ENCODE measurements at regions not wholly inside any gene's neighbourhood (a gene's known extent, or its start where the extent isn't known, plus 50 kb on each side); places are given as distances from the start of the nearest gene placed in this dataset.

DNA sequence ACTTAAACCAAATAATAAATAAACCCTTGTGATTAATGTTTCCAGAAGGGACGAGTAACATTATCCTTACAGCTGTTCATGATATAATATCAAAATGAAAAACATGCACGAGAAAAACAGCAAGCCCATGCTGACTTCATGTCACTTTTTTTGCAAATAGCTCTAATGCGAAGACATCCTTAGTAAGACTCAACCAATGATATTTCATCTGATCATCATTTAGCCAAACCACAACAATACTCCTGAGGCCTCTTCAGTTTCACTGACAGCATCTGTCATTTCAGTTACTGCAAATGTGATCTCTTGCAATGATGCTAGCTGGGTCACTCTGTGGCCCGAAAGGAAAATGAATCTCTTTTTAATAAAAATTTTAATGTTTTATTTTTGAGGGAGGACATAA, 74.0 kb downstream of the POLR2M start:
- Histone ChIP-seq H3K27me3 (replicated peaks; ENCODE audit: control insufficient read depth, insufficient read depth, low read length) (no peaks in the 10 kb centered on the region), H3K9me3 (no peaks in the 10 kb centered on the region), H3K4me3 (ENCODE audit: low read depth, low read length) (no peak overlapping the region), H3K36me3 (ENCODE audit: control insufficient read depth, insufficient read depth, low read length) (no peaks in the 10 kb centered on the region), H3K4me1 (no peaks in the 10 kb centered on the region)
- intact Hi-C loops (cut with micrococcal nuclease; ENCODE audit: unreplicated experiment), result no loop called here
- no peaks in the 10 kb centered on the region for H3K9me3 Mint-ChIP-seq (ENCODE audit: unreplicated experiment)
- no peak overlapping the region for H3K27ac Mint-ChIP-seq (ENCODE audit: unreplicated experiment)
- peaks cover 5% of the 10 kb centered on the region for H3K27me3 Mint-ChIP-seq (ENCODE audit: insufficient read depth, unreplicated experiment)
- POLR2A ChIA-PET, result no interaction called here
- no TSS peak for BruUV-seq (replicated peaks)
- no peaks in the 10 kb centered on the region for H3K36me3 Mint-ChIP-seq (ENCODE audit: insufficient read depth, unreplicated experiment)
- no peak for DNase-seq
- no peaks in the 10 kb centered on the region for H3K4me1 Mint-ChIP-seq (ENCODE audit: low read depth, unreplicated experiment)
- TF ChIP-seq, protein P1, sequence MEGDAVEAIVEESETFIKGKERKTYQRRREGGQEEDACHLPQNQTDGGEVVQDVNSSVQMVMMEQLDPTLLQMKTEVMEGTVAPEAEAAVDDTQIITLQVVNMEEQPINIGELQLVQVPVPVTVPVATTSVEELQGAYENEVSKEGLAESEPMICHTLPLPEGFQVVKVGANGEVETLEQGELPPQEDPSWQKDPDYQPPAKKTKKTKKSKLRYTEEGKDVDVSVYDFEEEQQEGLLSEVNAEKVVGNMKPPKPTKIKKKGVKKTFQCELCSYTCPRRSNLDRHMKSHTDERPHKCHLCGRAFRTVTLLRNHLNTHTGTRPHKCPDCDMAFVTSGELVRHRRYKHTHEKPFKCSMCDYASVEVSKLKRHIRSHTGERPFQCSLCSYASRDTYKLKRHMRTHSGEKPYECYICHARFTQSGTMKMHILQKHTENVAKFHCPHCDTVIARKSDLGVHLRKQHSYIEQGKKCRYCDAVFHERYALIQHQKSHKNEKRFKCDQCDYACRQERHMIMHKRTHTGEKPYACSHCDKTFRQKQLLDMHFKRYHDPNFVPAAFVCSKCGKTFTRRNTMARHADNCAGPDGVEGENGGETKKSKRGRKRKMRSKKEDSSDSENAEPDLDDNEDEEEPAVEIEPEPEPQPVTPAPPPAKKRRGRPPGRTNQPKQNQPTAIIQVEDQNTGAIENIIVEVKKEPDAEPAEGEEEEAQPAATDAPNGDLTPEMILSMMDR (IDR thresholded peaks at IDR 0.05; ENCODE audit: insufficient read depth in 1 of 2, low read depth in 1 of 2, low read length in 1 of 2, severe bottlenecking in 1 of 2, unreplicated experiment in 1 of 2), result no peak
- H3K4me3 Mint-ChIP-seq (ENCODE audit: unreplicated experiment), result no peak overlapping the region
- CTCF ChIA-PET, result no interaction called here

DNA sequence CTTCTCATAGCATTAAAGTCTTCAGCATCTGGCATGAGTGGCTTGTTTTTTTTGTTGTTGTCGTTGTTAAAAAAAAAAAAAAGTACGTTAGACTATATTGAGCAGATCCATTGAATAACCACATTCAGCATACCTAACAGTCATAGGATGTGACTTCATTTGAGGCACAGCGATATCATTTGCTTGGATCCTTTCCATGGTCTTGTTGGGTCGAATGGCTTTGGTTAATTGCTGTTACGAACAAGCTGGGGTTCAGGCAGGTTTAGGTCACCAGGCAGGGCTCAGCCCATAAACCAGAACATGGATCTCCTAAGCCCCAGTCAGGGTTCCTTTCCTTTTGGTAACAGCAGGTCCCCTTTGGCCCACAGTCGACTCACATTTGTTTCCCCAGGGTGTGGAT, 76.2 kb downstream of the POLR2M start:
- Histone ChIP-seq H3K36me3 (ENCODE audit: control insufficient read depth, insufficient read depth, low read length) (no peaks in the 10 kb centered on the region), H3K9me3 (no peaks in the 10 kb centered on the region), H3K4me3 (ENCODE audit: low read depth, low read length) (no peak overlapping the region), H3K4me1 (no peaks in the 10 kb centered on the region), H3K27me3 (replicated peaks; ENCODE audit: control insufficient read depth, insufficient read depth, low read length) (no peaks in the 10 kb centered on the region)
- BruUV-seq (replicated peaks), result no TSS peak
- Mint-ChIP-seq H3K36me3 (ENCODE audit: insufficient read depth, unreplicated experiment) (no peaks in the 10 kb centered on the region), H3K27me3 (ENCODE audit: insufficient read depth, unreplicated experiment) (peaks cover 8% of the 10 kb centered on the region), H3K4me1 (ENCODE audit: low read depth, unreplicated experiment) (no peaks in the 10 kb centered on the region), H3K27ac (ENCODE audit: unreplicated experiment) (no peak overlapping the region), H3K9me3 (ENCODE audit: unreplicated experiment) (no peaks in the 10 kb centered on the region), H3K4me3 (ENCODE audit: unreplicated experiment) (no peak overlapping the region)
- no peak for DNase-seq
- intact Hi-C loops (cut with micrococcal nuclease; ENCODE audit: unreplicated experiment), result no loop called here
- POLR2A ChIA-PET, result no interaction called here
- CTCF ChIA-PET, result interaction anchor here (0.6 kb wide), 1 partner anchor 128 kb away, joined by 3 read pairs; no protein-coding TSS in a partner anchor
- TF ChIP-seq, protein P1 (IDR thresholded peaks at IDR 0.05; ENCODE audit: insufficient read depth in 1 of 2, low read depth in 1 of 2, low read length in 1 of 2, severe bottlenecking in 1 of 2, unreplicated experiment in 1 of 2), result no peak

DNA sequence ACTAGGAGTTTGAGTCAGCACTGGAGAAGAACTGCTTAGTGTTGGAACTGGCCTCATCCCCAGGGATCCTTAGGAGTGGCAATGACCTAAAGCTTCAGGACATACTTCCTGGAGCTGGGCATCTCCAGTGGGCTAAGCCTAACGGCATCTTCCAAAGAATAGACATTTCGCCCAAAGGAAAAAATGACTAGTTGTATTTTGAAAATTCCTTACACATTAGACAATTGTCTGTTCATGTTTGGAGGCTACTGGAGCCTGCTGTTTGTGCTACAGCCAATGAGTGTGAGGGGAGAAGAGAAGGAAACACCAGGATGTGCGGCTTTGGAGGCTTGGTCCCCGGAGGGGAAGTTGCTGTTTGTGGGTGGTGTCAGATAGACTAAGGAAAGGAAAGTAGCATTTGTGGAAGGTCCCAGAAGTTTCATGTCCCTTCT, 77.6 kb downstream of the POLR2M start:
- Mint-ChIP-seq H3K9me3 (ENCODE audit: unreplicated experiment) (no peaks in the 10 kb centered on the region), H3K36me3 (ENCODE audit: insufficient read depth, unreplicated experiment) (no peaks in the 10 kb centered on the region), H3K4me3 (ENCODE audit: unreplicated experiment) (no peak overlapping the region), H3K27ac (ENCODE audit: unreplicated experiment) (no peak overlapping the region), H3K27me3 (ENCODE audit: insufficient read depth, unreplicated experiment) (peaks cover 10% of the 10 kb centered on the region), H3K4me1 (ENCODE audit: low read depth, unreplicated experiment) (peaks cover 5% of the 10 kb centered on the region)
- Histone ChIP-seq H3K36me3 (ENCODE audit: control insufficient read depth, insufficient read depth, low read length) (no peaks in the 10 kb centered on the region), H3K4me1 (no peaks in the 10 kb centered on the region), H3K27me3 (replicated peaks; ENCODE audit: control insufficient read depth, insufficient read depth, low read length) (no peaks in the 10 kb centered on the region; the same call in 1 of the 2 replicates), H3K4me3 (ENCODE audit: low read depth, low read length) (no peak overlapping the region), H3K9me3 (no peaks in the 10 kb centered on the region)
- no TSS peak for BruUV-seq (replicated peaks)
- intact Hi-C loops (cut with micrococcal nuclease; ENCODE audit: unreplicated experiment), result no loop called here
- DNase-seq, result no peak
- ChIA-PET CTCF (no interaction called here), POLR2A (interaction anchor here (0.5 kb wide), 1 partner anchor 77 kb away, joined by 4 read pairs; no protein-coding TSS in a partner anchor)
- TF ChIP-seq, protein P1 (IDR thresholded peaks at IDR 0.05; ENCODE audit: insufficient read depth in 1 of 2, low read depth in 1 of 2, low read length in 1 of 2, severe bottlenecking in 1 of 2, unreplicated experiment in 1 of 2), result no peak

Data from Caco-2 (cell line).